Sigmoid colon (tissue), 6 donors: ENCODE measurements at regions not wholly inside any gene's neighbourhood (a gene's known extent, or its start where the extent isn't known, plus 50 kb on each side); places are given as distances from the start of the nearest gene placed in this dataset.

Experiments used
- DNase-seq: peaks from one replicate; pipeline ENCODE4 v3.0.0-alpha.2; 2019
- H3K27ac ChIP-seq, 4 donors: fragments of 200-600 bp; sonication (generic); one replicate each; pipeline ENCODE4 v1.5.1; 2016 to 2019; ENCODE audit warnings: mild to moderate bottlenecking in 1 of 4
- H3K27me3 ChIP-seq, 3 donors: fragments of 200-600 bp; sonication (generic); one replicate each; pipeline ENCODE4 v1.5.1; 2019; ENCODE audit warnings: mild to moderate bottlenecking in 1 of 3
- H3K36me3 ChIP-seq, 4 donors: fragments of 200-600 bp; sonication (generic); one replicate each; pipeline ENCODE4 v1.5.1; 2016 to 2019
- H3K4me1 ChIP-seq, 4 donors: fragments of 200-600 bp; sonication (generic); one replicate each; pipeline ENCODE4 v1.5.1; 2017 to 2019
- H3K4me3 ChIP-seq, 4 donors: fragments of 200-600 bp; sonication (generic); one replicate each; pipeline ENCODE4 v1.5.1; 2017 to 2019; ENCODE audit warnings: mild to moderate bottlenecking in 2 of 4, moderate library complexity in 1 of 4
- H3K9me3 ChIP-seq, 4 donors: fragments of 200-600 bp in 3 of 4; sonication (generic) in 3 of 4; one replicate each; pipeline versions ENCODE4 v1.5.1 to v1.6.1; 2013 to 2019
- EP300 ChIP-seq, 4 donors: sonication (generic); formaldehyde crosslinking; IDR thresholded peaks; one replicate each; pipeline ENCODE4 v1.6.1; 2017; ENCODE audit warnings: antibody characterized with exemption in 4 of 4
- POLR2A ChIP-seq, 2 donors: fragments of 450-650 bp; IDR thresholded peaks; one replicate each; pipeline ENCODE4 v1.6.1; 2016; ENCODE audit warnings: antibody characterized with exemption in 2 of 2, mild to moderate bottlenecking in 2 of 2, moderate library complexity in 2 of 2
- POLR2AphosphoS5 ChIP-seq, 4 donors: sonication (generic); formaldehyde crosslinking; IDR thresholded peaks; one replicate each; pipeline ENCODE4 v1.6.1; 2017; ENCODE audit warnings: antibody characterized with exemption in 4 of 4
- WGBS, 2 donors: extraction: QIAGEN DNeasy Blood & Tissue Kit; methylation state at CpG; one replicate each; pipeline ENCODE4 v1.1.7; 2013; 5-methylcytosine and 5-hydroxymethylcytosine counted together
- intact Hi-C: fragments of 100-400 bp; cut with DNase I; formaldehyde crosslinking; loops from one replicate; pipeline ENCODE4 v1.15.1; 2023
- TF ChIP-seq, protein P1 (sequence below), 4 experiments: fragments of 450-650 bp in 3 of 4; fragments of 200-600 bp in 1 of 4; IDR thresholded peaks; one replicate each; pipeline ENCODE4 v1.5.1; 2016 to 2019; ENCODE audit warnings: antibody characterized with exemption in 4 of 4, mild to moderate bottlenecking in 3 of 4, moderate library complexity in 2 of 4
- donor health status: healthy with polysubstance abuse.
- donor health status: healthy.

DNA sequence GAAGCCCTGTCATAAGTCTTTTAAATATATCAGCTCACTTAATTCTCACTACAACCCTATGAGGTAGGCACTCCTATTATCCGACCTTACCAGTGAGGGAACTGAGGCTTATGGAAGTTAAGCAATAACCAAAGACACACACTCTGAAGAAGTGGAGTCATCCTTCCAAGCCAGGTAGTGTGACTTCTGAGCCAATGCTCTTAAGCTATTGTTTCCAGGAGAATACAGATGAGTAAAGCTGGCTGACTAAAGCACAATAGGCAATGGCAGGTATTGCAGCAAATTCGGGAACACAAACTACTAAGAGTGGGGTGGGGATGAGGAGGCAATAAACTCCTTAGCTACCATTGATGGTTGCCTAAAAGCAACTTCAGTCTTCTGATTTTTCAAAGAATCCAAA is 81.8 kb upstream of the KIT start:
- 80 to 83% methylated on average over 2 of the region's 2 CpGs for WGBS, 2 donors
- H3K4me1 ChIP-seq: no peaks in the 10 kb centered on the region
- TF ChIP-seq POLR2A (IDR thresholded peaks at IDR 0.05) (no peak), EP300 (IDR thresholded peaks at IDR 0.05) (no peak), POLR2AphosphoS5 (IDR thresholded peaks at IDR 0.05) (no peak)
- TF ChIP-seq, protein P1, sequence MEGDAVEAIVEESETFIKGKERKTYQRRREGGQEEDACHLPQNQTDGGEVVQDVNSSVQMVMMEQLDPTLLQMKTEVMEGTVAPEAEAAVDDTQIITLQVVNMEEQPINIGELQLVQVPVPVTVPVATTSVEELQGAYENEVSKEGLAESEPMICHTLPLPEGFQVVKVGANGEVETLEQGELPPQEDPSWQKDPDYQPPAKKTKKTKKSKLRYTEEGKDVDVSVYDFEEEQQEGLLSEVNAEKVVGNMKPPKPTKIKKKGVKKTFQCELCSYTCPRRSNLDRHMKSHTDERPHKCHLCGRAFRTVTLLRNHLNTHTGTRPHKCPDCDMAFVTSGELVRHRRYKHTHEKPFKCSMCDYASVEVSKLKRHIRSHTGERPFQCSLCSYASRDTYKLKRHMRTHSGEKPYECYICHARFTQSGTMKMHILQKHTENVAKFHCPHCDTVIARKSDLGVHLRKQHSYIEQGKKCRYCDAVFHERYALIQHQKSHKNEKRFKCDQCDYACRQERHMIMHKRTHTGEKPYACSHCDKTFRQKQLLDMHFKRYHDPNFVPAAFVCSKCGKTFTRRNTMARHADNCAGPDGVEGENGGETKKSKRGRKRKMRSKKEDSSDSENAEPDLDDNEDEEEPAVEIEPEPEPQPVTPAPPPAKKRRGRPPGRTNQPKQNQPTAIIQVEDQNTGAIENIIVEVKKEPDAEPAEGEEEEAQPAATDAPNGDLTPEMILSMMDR (IDR thresholded peaks at IDR 0.05): no peak

GRCh38 chr4:54581807-54582206 is 76.0 kb upstream of the KIT start:
- no peaks in the 10 kb centered on the region for H3K36me3 ChIP-seq
- no peak for TF ChIP-seq POLR2A (IDR thresholded peaks at IDR 0.05)
- TF ChIP-seq EP300 (IDR thresholded peaks at IDR 0.05): no peak
- no peak for TF ChIP-seq POLR2AphosphoS5 (IDR thresholded peaks at IDR 0.05)
- TF ChIP-seq, protein P1 (IDR thresholded peaks at IDR 0.05): no peak
- no peaks in the 10 kb centered on the region for H3K9me3 ChIP-seq
- 89 to 93% methylated on average over 2 of the region's 2 CpGs for WGBS, 2 donors
- no peaks in the 10 kb centered on the region for H3K27me3 ChIP-seq
- H3K4me1 ChIP-seq: no peaks in the 10 kb centered on the region
- no peak for DNase-seq
- H3K4me3 ChIP-seq: no peak overlapping the region
- H3K27ac ChIP-seq: no peak overlapping the region
- intact Hi-C loops: no loop called here

More for the DNA sequence above, 81.8 kb upstream of the KIT start:
- no peaks in the 10 kb centered on the region for H3K27me3 ChIP-seq
- no peaks in the 10 kb centered on the region for H3K9me3 ChIP-seq
- no peak overlapping the region for H3K27ac ChIP-seq
- H3K4me3 ChIP-seq: no peak overlapping the region
- no peak for DNase-seq
- intact Hi-C loops: no loop called here
- H3K36me3 ChIP-seq: no peaks in the 10 kb centered on the region

GRCh38 chr4:54585321-54586000 is 72.3 kb upstream of the KIT start:
- TF ChIP-seq POLR2A (IDR thresholded peaks at IDR 0.05) (no peak), EP300 (IDR thresholded peaks at IDR 0.05) (no peak), POLR2AphosphoS5 (IDR thresholded peaks at IDR 0.05) (no peak)
- TF ChIP-seq, protein P1 (IDR thresholded peaks at IDR 0.05): no peak
- Histone ChIP-seq H3K4me3 (no peak overlapping the region), H3K9me3 (no peaks in the 10 kb centered on the region), H3K36me3 (no peaks in the 10 kb centered on the region), H3K27ac (no peak overlapping the region), H3K27me3 (no peaks in the 10 kb centered on the region), H3K4me1 (no peaks in the 10 kb centered on the region)
- intact Hi-C loops: no loop called here
- WGBS, 2 donors: 91% methylated on average over 8 of the region's 8 CpGs
- DNase-seq: no peak

DNA sequence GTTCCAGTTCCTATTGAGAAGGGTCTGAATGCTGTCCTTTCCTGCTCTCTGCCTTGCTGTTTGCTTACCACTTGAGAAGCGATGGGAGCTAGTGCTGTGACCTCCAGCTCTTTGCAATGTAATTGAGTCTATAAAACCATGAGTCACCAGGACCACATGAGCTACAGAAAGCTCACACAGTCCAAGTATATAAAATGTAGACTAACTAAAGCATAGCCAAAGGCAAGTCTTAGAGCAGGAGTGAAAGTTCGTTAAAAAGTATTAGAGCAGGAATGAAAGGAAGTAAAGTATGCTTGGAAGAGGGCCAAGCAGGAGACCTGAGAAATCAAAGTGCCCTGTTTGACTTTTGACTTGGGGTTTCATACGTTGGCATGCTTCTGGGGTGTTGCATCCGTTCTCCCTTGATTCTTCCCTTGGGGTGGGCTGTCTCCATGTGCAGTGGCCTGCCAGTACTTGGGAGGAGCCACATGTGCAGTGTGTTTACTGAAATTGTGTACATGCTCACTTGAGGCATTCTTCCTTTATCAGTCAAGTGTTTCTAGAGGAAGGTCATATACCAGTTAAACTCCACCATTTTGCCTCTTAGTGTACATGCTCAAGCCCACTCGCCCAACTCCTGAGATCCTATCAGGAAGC is 71.3 kb upstream of the KIT start:
- Histone ChIP-seq H3K4me1 (no peaks in the 10 kb centered on the region), H3K4me3 (no peak overlapping the region), H3K27ac (no peak overlapping the region), H3K27me3 (no peaks in the 10 kb centered on the region), H3K9me3 (no peaks in the 10 kb centered on the region), H3K36me3 (no peaks in the 10 kb centered on the region)
- DNase-seq: no peak
- WGBS, 2 donors: 18 to 68% methylated on average over 5 of the region's 5 CpGs
- intact Hi-C loops: no loop called here
- TF ChIP-seq, protein P1 (IDR thresholded peaks at IDR 0.05): no peak
- TF ChIP-seq EP300 (IDR thresholded peaks at IDR 0.05) (no peak), POLR2A (IDR thresholded peaks at IDR 0.05) (no peak), POLR2AphosphoS5 (IDR thresholded peaks at IDR 0.05) (no peak)
